ENCODE measurements at regions not wholly inside any gene's neighbourhood (a gene's known extent, or its start where the extent isn't known, plus 50 kb on each side); places are given as distances from the start of the nearest gene placed in this dataset.

GRCh38 chr20:18972251-18972876 lies 158.8 kb downstream of the SCP2D1 start:
- no peaks in the 10 kb centered on the region for H3K27me3 ChIP-seq (ENCODE audit: insufficient read depth, poor library complexity, severe bottlenecking)
- H3K4me1 ChIP-seq (ENCODE audit: insufficient read depth, poor library complexity, severe bottlenecking): peaks cover 14% of the 10 kb centered on the region
- no peak overlapping the region for H3K4me3 ChIP-seq (ENCODE audit: severe bottlenecking)
- ATAC-seq (ENCODE audit: low read depth) (no peak), DNase-seq (ENCODE audit: low spot score) (no peak)
- no peaks in the 10 kb centered on the region for H3K9me3 ChIP-seq (ENCODE audit: severe bottlenecking)
- H3K27ac ChIP-seq (ENCODE audit: poor library complexity, severe bottlenecking): peak overlapping the region; percentile 74
- H3K36me3 ChIP-seq (ENCODE audit: low read depth): no peaks in the 10 kb centered on the region
- no peak for TF ChIP-seq CTCF (IDR thresholded peaks at IDR 0.05; ENCODE audit: poor library complexity, severe bottlenecking)

- ATAC-seq (ENCODE audit: low read depth): no peak
- Histone ChIP-seq H3K4me1 (ENCODE audit: insufficient read depth, poor library complexity, severe bottlenecking) (peaks cover 14% of the 10 kb centered on the region), H3K4me3 (ENCODE audit: severe bottlenecking) (no peak overlapping the region), H3K27me3 (ENCODE audit: insufficient read depth, poor library complexity, severe bottlenecking) (no peaks in the 10 kb centered on the region), H3K36me3 (ENCODE audit: low read depth) (no peaks in the 10 kb centered on the region), H3K27ac (ENCODE audit: poor library complexity, severe bottlenecking) (no peak overlapping the region), H3K9me3 (ENCODE audit: severe bottlenecking) (no peaks in the 10 kb centered on the region)
- DNase-seq (ENCODE audit: low spot score): no peak
- TF ChIP-seq CTCF (IDR thresholded peaks at IDR 0.05; ENCODE audit: poor library complexity, severe bottlenecking): no peak
Observed at GRCh38 chr20:18973529-18974173, 160.1 kb downstream of the SCP2D1 start.

- H3K27ac ChIP-seq (ENCODE audit: poor library complexity, severe bottlenecking): no peak overlapping the region
Observed at GRCh38 chr20:18974660-18975059, 161.1 kb downstream of the SCP2D1 start.

GRCh38 chr20:18977441-18977840 lies 163.9 kb downstream of the SCP2D1 start:
- DNase-seq (ENCODE audit: low spot score) (no peak), ATAC-seq (ENCODE audit: low read depth) (no peak)
- no peak overlapping the region for H3K27ac ChIP-seq (ENCODE audit: poor library complexity, severe bottlenecking)
- H3K4me1 ChIP-seq (ENCODE audit: insufficient read depth, poor library complexity, severe bottlenecking): peaks cover 9% of the 10 kb centered on the region
- no peaks in the 10 kb centered on the region for H3K36me3 ChIP-seq (ENCODE audit: low read depth)
- H3K4me3 ChIP-seq (ENCODE audit: severe bottlenecking): no peak overlapping the region
- TF ChIP-seq CTCF (IDR thresholded peaks at IDR 0.05; ENCODE audit: poor library complexity, severe bottlenecking): no peak
- no peaks in the 10 kb centered on the region for H3K9me3 ChIP-seq (ENCODE audit: severe bottlenecking)
- no peaks in the 10 kb centered on the region for H3K27me3 ChIP-seq (ENCODE audit: insufficient read depth, poor library complexity, severe bottlenecking)

More at GRCh38 chr20:18974660-18975059, 161.1 kb downstream of the SCP2D1 start:
- no peaks in the 10 kb centered on the region for H3K36me3 ChIP-seq (ENCODE audit: low read depth)
- H3K9me3 ChIP-seq (ENCODE audit: severe bottlenecking): no peaks in the 10 kb centered on the region
- H3K4me1 ChIP-seq (ENCODE audit: insufficient read depth, poor library complexity, severe bottlenecking): peaks cover 14% of the 10 kb centered on the region
- DNase-seq (ENCODE audit: low spot score) (no peak), ATAC-seq (ENCODE audit: low read depth) (no peak)
- no peak overlapping the region for H3K4me3 ChIP-seq (ENCODE audit: severe bottlenecking)
- no peaks in the 10 kb centered on the region for H3K27me3 ChIP-seq (ENCODE audit: insufficient read depth, poor library complexity, severe bottlenecking)
- no peak for TF ChIP-seq CTCF (IDR thresholded peaks at IDR 0.05; ENCODE audit: poor library complexity, severe bottlenecking)

- DNase-seq (ENCODE audit: low spot score): no peak
- Histone ChIP-seq H3K27me3 (ENCODE audit: insufficient read depth, poor library complexity, severe bottlenecking) (no peaks in the 10 kb centered on the region), H3K27ac (ENCODE audit: poor library complexity, severe bottlenecking) (no peak overlapping the region), H3K36me3 (ENCODE audit: low read depth) (no peaks in the 10 kb centered on the region), H3K9me3 (ENCODE audit: severe bottlenecking) (no peaks in the 10 kb centered on the region), H3K4me3 (ENCODE audit: severe bottlenecking) (no peak overlapping the region), H3K4me1 (ENCODE audit: insufficient read depth, poor library complexity, severe bottlenecking) (peaks cover 5% of the 10 kb centered on the region)
- TF ChIP-seq CTCF (IDR thresholded peaks at IDR 0.05; ENCODE audit: poor library complexity, severe bottlenecking): no peak
- ATAC-seq (ENCODE audit: low read depth): no peak
Observed at GRCh38 chr20:18978311-18978710, 164.7 kb downstream of the SCP2D1 start.
